H9 (cell line): ENCODE measurements at regions not wholly inside any gene's neighbourhood (a gene's known extent, or its start where the extent isn't known, plus 50 kb on each side); places are given as distances from the start of the nearest gene placed in this dataset.

ENCODE experiments used
- DNase-seq: peaks from one replicate; pipeline ENCODE4 v3.0.0-alpha.2; 2017
- H2AFZ ChIP-seq: one replicate; pipeline ENCODE4 v1.6.1; 2013; ENCODE audit warnings: mild to moderate bottlenecking, low read length, control low read depth, moderate library complexity
- H2AK5ac ChIP-seq: 2 replicates; pipeline ENCODE4 v1.6.1; 2013; ENCODE audit warnings: low read length, control low read depth, mixed read lengths; ENCODE audit not compliant: insufficient read length
- H2BK120ac ChIP-seq: one replicate; pipeline ENCODE4 v1.6.1; 2013; ENCODE audit warnings: low read depth, mild to moderate bottlenecking, low read length, control low read depth, inconsistent platforms; ENCODE audit not compliant: poor library complexity, severe bottlenecking
- H2BK12ac ChIP-seq: 2 replicates; pipeline ENCODE4 v1.6.1; 2013; ENCODE audit warnings: low read length, control low read depth, mixed read lengths, low read depth; ENCODE audit not compliant: insufficient read length
- H2BK15ac ChIP-seq: 2 replicates; pipeline ENCODE4 v1.6.1; 2013; ENCODE audit warnings: low read depth, low read length, control low read depth
- H2BK20ac ChIP-seq: one replicate; pipeline ENCODE4 v1.6.1; 2013; ENCODE audit warnings: low read depth, mild to moderate bottlenecking, low read length, control low read depth, inconsistent platforms; ENCODE audit not compliant: poor library complexity, severe bottlenecking
- H2BK5ac ChIP-seq: 2 replicates; pipeline ENCODE4 v1.6.1; 2013; ENCODE audit warnings: low read length, control low read depth, mixed read lengths; ENCODE audit not compliant: insufficient read length
- H3K14ac ChIP-seq: 2 replicates; pipeline ENCODE4 v1.6.1; 2013; ENCODE audit warnings: low read length, control low read depth; ENCODE audit not compliant: insufficient read depth
- H3K18ac ChIP-seq: 2 replicates; pipeline ENCODE4 v1.6.1; 2013; ENCODE audit warnings: low read depth, mild to moderate bottlenecking, mixed read lengths, low read length, control low read depth; ENCODE audit not compliant: insufficient read length
- H3K23ac ChIP-seq: 2 replicates; pipeline ENCODE4 v1.6.1; 2013; ENCODE audit warnings: low read length, control low read depth, mixed read lengths, low read depth; ENCODE audit not compliant: insufficient read length
- H3K23me2 ChIP-seq: 2 replicates; pipeline ENCODE4 v1.6.1; 2013; ENCODE audit warnings: low read depth, mild to moderate bottlenecking, mixed read lengths, low read length, control low read depth; ENCODE audit not compliant: insufficient read length, poor library complexity, severe bottlenecking
- H3K27ac ChIP-seq: 2 replicates; pipeline ENCODE4 v1.5.1; 2013; ENCODE audit warnings: low read length, control low read depth, mixed read lengths, low read depth; ENCODE audit not compliant: insufficient read length
- H3K27me3 ChIP-seq: 2 replicates; pipeline ENCODE4 v1.6.1; 2013; ENCODE audit warnings: low read length, control low read depth, inconsistent platforms; ENCODE audit not compliant: insufficient read depth
- H3K4ac ChIP-seq: 2 replicates; pipeline ENCODE4 v1.6.1; 2013; ENCODE audit warnings: low read depth, mild to moderate bottlenecking, control low read depth, inconsistent platforms, low read length, moderate library complexity
- H3K4me1 ChIP-seq: 2 replicates; pipeline ENCODE4 v1.6.1; 2013; ENCODE audit warnings: low read length, control low read depth, inconsistent platforms; ENCODE audit not compliant: insufficient read depth
- H3K4me2 ChIP-seq: 2 replicates; pipeline ENCODE4 v1.6.1; 2013; ENCODE audit warnings: low read length, control low read depth, mixed read lengths; ENCODE audit not compliant: insufficient read length, insufficient read depth
- H3K56ac ChIP-seq: 2 replicates; pipeline ENCODE4 v1.6.1; 2013; ENCODE audit warnings: low read depth, mild to moderate bottlenecking, mixed read lengths, low read length, control low read depth; ENCODE audit not compliant: insufficient read length
- H3K79me1 ChIP-seq: 2 replicates; pipeline ENCODE4 v1.6.1; 2013; ENCODE audit warnings: low read depth, mild to moderate bottlenecking, moderate library complexity, low read length, control low read depth, inconsistent platforms; ENCODE audit not compliant: insufficient read depth, poor library complexity, severe bottlenecking
- H3K79me2 ChIP-seq: 2 replicates; pipeline ENCODE4 v1.6.1; 2013; ENCODE audit warnings: low read length, control low read depth, inconsistent platforms; ENCODE audit not compliant: insufficient read depth
- H3K9ac ChIP-seq: 2 replicates; pipeline ENCODE4 v1.6.1; 2013; ENCODE audit warnings: low read length, control low read depth, mixed read lengths; ENCODE audit not compliant: insufficient read length; ENCODE audit errors: extremely low read depth
- H3K9me3 ChIP-seq: one replicate; pipeline ENCODE4 v1.6.1; 2013; ENCODE audit warnings: low read depth, low read length, inconsistent platforms; ENCODE audit not compliant: control insufficient read depth
- H3T11ph ChIP-seq: one replicate; pipeline ENCODE4 v1.6.1; 2013; ENCODE audit warnings: mild to moderate bottlenecking, low read length, control low read depth, inconsistent platforms
- H4K20me1 ChIP-seq: one replicate; pipeline ENCODE4 v1.6.1; 2013; ENCODE audit not compliant: control insufficient read depth, insufficient read length, insufficient read depth
- H4K5ac ChIP-seq: 2 replicates; pipeline ENCODE4 v1.6.1; 2013; ENCODE audit warnings: low read depth, mild to moderate bottlenecking, mixed read lengths, low read length, control low read depth; ENCODE audit not compliant: insufficient read length
- H4K8ac ChIP-seq: replicated peaks from 2 replicates; pipeline ENCODE4 v1.6.1; 2013; ENCODE audit warnings: low read length, control low read depth, mixed read lengths, low read depth; ENCODE audit not compliant: insufficient read length
- H4K91ac ChIP-seq: 2 replicates; pipeline ENCODE4 v1.6.1; 2013; ENCODE audit warnings: low read depth, mild to moderate bottlenecking, moderate library complexity, mixed read lengths, low read length, control low read depth; ENCODE audit not compliant: insufficient read length
- H3K27ac Mint-ChIP-seq, 3 experiments: 2 replicates in 2 of 3; 3 replicates in 1 of 3; pipeline ENCODE4 v1.8.0; 2020 to 2021; ENCODE audit warnings: mixed read lengths in 3 of 3, mild to moderate bottlenecking in 1 of 3, moderate library complexity in 1 of 3
- H3K27me3 Mint-ChIP-seq: 2 replicates; pipeline ENCODE4 v1.8.0; 2021; ENCODE audit warnings: low read depth, mild to moderate bottlenecking, moderate library complexity, mixed read lengths
- H3K36me3 Mint-ChIP-seq, 3 experiments: 2 replicates in 2 of 3; 3 replicates in 1 of 3; pipeline ENCODE4 v1.8.0; 2020 to 2021; ENCODE audit warnings: low read depth in 3 of 3, mixed read lengths in 3 of 3; ENCODE audit not compliant: insufficient read depth in 1 of 3
- H3K4me1 Mint-ChIP-seq, 2 experiments: 2 replicates each; pipeline ENCODE4 v1.8.0; 2020; ENCODE audit warnings: mixed read lengths in 2 of 2
- H3K4me3 Mint-ChIP-seq, 2 experiments: 2 replicates in 1 of 2; 3 replicates in 1 of 2; pipeline ENCODE4 v1.8.0; 2020 to 2021; ENCODE audit warnings: mild to moderate bottlenecking in 2 of 2, mixed read lengths in 2 of 2, moderate library complexity in 1 of 2
- H3K9me3 Mint-ChIP-seq, 2 experiments: 2 replicates in 1 of 2; 3 replicates in 1 of 2; pipeline ENCODE4 v1.8.0; 2020; ENCODE audit warnings: mild to moderate bottlenecking in 2 of 2, mixed read lengths in 2 of 2, moderate library complexity in 1 of 2
- TF ChIP-seq, protein P1 (sequence below): fragments of 200-600 bp; sonication (generic); conservative IDR thresholded peaks from 3 replicates; pipeline ENCODE4 v1.8.0; 2021; ENCODE audit warnings: antibody characterized with exemption, mild to moderate bottlenecking

DNA sequence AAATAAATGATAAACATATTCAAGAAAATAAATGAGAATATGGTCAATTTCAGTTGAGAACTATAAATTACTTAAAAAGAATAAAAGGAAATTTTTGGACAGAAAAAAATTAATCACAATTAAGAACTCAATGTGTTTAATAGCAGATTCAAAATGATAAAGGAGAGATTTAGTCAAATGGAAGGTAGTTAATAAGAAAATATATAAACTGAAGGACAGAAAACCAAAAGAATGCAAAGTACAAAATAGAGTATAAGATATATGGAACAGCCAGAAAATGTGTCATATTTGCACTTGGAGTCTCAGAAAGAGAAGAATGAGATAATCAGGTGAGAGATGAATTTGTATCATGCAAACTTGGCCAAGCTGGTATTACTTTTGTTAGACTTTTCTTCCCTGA, 201.8 kb upstream of the ARID1B start:
- Histone ChIP-seq H4K20me1 (no peaks in the 10 kb centered on the region), H3K18ac (no peak overlapping the region)

More for the DNA sequence above, 201.8 kb upstream of the ARID1B start:
- H2AK5ac ChIP-seq, result no peak overlapping the region
- TF ChIP-seq, protein P1, sequence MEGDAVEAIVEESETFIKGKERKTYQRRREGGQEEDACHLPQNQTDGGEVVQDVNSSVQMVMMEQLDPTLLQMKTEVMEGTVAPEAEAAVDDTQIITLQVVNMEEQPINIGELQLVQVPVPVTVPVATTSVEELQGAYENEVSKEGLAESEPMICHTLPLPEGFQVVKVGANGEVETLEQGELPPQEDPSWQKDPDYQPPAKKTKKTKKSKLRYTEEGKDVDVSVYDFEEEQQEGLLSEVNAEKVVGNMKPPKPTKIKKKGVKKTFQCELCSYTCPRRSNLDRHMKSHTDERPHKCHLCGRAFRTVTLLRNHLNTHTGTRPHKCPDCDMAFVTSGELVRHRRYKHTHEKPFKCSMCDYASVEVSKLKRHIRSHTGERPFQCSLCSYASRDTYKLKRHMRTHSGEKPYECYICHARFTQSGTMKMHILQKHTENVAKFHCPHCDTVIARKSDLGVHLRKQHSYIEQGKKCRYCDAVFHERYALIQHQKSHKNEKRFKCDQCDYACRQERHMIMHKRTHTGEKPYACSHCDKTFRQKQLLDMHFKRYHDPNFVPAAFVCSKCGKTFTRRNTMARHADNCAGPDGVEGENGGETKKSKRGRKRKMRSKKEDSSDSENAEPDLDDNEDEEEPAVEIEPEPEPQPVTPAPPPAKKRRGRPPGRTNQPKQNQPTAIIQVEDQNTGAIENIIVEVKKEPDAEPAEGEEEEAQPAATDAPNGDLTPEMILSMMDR, result no peak
- H3K9me3 ChIP-seq, result no peaks in the 10 kb centered on the region
- Mint-ChIP-seq H3K9me3 (peaks cover 36 to 39% of the 10 kb centered on the region in 2 experiments), H3K4me3 (no peak overlapping the region), H3K36me3 (peaks cover 8 to 23% (median 10%) of the 10 kb centered on the region in 3 experiments; a peak in 6 of 7 replicates), H3K4me1 (no peaks in the 10 kb centered on the region), H3K27ac (no peak overlapping the region), H3K27me3 (no peaks in the 10 kb centered on the region; the same call in 1 of the 2 replicates)
- no peak overlapping the region for H3K27ac ChIP-seq
- H3K23ac ChIP-seq, result no peak overlapping the region
- H3K79me2 ChIP-seq, result no peaks in the 10 kb centered on the region
- DNase-seq, result no peak
- H3K27me3 ChIP-seq, result no peaks in the 10 kb centered on the region
- no peak overlapping the region for H2BK12ac ChIP-seq
- H3K9ac ChIP-seq, result no peak overlapping the region
- H3K14ac ChIP-seq, result no peak overlapping the region
- no peaks in the 10 kb centered on the region for H3K79me1 ChIP-seq
- H3K4ac ChIP-seq, result no peak overlapping the region
- no peak overlapping the region for H3T11ph ChIP-seq
- H4K91ac ChIP-seq, result no peak overlapping the region
- no peak overlapping the region for H3K4me2 ChIP-seq
- no peaks in the 10 kb centered on the region for H3K4me1 ChIP-seq
- H4K5ac ChIP-seq, result no peak overlapping the region
- H2AFZ ChIP-seq, result no peak overlapping the region
- H3K23me2 ChIP-seq, result no peaks in the 10 kb centered on the region
- H3K56ac ChIP-seq, result no peak overlapping the region
- no peak overlapping the region for H2BK20ac ChIP-seq
- no peak overlapping the region for H2BK120ac ChIP-seq
- no peak overlapping the region for H2BK15ac ChIP-seq
- no peak overlapping the region for H4K8ac ChIP-seq
- H2BK5ac ChIP-seq, result no peak overlapping the region
